GM10266 (cell line): ENCODE measurements at regions not wholly inside any gene's neighbourhood (a gene's known extent, or its start where the extent isn't known, plus 50 kb on each side); places are given as distances from the start of the nearest gene placed in this dataset.
"Not testable (repeated sequence)": the region's sequence is repeated elsewhere in the genome, so short reads cannot be mapped to it uniquely, and the experiment has no call there.

ENCODE experiments used
- DNase-seq: peaks from one replicate; pipeline ENCODE4 v3.0.0; 2012; ENCODE audit errors: extremely low spot score
- TF ChIP-seq, protein P1 (sequence below): IDR thresholded peaks from 2 replicates; pipeline ENCODE4 v1.5.1; 2012; ENCODE audit warnings: mild to moderate bottlenecking, low read depth; ENCODE audit not compliant: control insufficient read depth, insufficient read depth; ENCODE audit errors: missing control alignments

DNA sequence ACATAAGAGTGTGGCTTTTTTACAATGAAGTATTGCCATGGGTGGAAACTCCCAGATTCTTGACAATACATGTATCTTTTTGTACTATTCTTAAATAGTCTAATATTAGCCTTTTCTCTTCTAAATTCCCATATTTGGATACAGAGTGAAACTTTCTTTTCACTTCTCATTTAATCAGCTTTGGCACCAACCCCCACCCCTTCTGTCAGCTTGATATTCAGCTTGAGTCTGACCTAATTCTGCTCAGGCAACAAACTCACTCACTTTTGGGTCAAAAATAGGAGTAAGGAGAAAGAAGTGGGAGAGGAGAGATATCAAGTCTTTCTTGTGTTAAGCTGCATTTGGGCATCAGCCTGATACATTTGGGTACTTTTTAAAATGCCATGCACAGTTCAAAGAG lies 397.5 kb downstream of the COG6 start:
- no peak for DNase-seq
- TF ChIP-seq, protein P1, sequence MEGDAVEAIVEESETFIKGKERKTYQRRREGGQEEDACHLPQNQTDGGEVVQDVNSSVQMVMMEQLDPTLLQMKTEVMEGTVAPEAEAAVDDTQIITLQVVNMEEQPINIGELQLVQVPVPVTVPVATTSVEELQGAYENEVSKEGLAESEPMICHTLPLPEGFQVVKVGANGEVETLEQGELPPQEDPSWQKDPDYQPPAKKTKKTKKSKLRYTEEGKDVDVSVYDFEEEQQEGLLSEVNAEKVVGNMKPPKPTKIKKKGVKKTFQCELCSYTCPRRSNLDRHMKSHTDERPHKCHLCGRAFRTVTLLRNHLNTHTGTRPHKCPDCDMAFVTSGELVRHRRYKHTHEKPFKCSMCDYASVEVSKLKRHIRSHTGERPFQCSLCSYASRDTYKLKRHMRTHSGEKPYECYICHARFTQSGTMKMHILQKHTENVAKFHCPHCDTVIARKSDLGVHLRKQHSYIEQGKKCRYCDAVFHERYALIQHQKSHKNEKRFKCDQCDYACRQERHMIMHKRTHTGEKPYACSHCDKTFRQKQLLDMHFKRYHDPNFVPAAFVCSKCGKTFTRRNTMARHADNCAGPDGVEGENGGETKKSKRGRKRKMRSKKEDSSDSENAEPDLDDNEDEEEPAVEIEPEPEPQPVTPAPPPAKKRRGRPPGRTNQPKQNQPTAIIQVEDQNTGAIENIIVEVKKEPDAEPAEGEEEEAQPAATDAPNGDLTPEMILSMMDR = no peak

DNA sequence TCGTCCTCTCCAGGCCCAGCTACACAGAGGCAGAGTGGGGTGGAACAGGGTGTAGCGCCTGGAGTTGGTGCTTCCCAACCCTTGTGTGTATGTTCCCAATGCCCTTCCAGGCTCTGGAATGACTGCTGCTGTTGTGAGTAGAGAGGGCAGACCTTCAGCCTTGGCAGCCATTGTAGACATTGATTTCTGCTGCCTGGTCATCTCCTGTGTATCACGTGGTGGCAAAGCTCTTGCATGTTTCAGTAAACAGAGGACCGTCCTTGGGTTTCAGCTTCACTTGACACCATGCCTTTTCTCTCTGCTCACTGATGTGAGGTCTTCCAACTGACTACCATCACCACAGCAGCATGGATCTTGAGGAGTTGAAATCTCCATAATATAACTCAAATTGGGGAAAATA lies 397.9 kb downstream of the COG6 start:
- TF ChIP-seq, protein P1 = no peak
- DNase-seq = no peak

DNA sequence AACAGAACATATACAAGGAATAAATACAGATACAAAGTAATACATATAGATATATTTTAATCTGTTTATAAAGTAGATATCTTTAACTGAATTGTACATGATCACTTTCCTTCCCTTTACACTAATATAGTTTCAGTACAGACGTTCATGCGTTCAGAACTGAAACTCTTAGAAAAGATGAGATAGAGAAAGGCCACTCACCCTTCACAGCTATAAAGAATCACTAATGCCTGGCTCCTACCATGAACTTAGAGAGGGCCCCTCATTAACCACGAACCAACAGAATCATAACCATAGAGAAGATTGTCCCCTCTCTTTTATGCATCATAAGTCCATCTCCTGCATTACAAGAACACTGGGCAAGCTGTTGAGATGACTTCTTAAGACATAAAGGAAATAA lies 399.0 kb downstream of the COG6 start:
- DNase-seq = not testable (repeated sequence)

DNA sequence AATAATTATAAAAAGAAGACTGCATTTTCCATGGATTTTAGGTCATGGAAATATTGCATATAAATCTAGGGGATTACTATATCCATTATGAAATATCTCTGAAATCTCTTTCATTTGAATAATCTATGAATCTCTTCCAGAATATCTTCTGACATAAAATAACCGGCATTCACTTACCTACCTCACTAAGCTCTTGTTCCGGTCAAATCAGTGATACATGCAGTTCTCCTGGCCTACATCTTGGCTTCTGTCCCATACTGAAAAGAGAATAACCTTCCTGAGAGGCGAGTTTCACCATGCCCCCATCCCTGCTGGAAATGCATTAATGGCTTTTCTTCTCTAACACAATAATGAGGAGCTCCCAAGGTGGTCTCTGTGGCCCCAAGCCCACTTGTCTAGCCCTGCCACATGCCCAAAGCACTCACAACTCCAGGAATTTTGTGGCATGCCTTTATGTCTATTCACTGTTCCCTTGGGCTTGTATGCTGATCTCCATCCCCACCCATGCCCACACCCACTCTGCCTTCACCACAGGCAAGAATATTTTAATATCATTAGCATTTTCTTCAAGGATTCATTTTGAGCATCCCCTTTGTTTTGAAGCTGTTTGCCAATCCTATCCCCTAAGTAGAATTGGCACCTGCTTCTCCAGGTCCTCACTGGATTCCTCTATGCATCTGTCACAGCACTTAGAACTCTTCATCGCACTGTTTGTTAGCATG lies 401.6 kb downstream of the COG6 start:
- TF ChIP-seq, protein P1 = no peak
- DNase-seq = no peak

DNA sequence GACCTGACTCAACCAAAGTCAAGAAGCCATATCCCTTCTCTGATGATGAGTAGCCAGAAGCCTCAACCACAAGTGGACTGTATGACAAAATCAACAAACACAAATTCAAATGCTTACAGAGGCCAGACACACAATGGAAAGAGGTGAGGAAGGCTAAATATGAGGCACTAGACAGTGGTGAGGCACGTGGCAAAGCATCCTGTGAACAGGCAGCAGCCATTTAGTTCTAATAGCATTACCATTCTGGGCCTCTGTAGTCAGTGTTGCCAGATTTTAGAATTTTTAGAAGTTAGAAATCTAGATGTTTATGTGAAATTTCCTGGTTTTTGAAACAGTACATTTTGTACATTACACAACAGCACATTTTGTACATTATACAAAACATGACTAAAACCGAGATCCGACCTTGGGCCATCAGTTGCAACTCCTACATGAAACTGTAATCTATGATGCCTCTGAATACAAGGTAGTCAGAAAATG lies 403.3 kb downstream of the COG6 start:
- TF ChIP-seq, protein P1 = no peak
- peak; percentile 14 for DNase-seq

DNA sequence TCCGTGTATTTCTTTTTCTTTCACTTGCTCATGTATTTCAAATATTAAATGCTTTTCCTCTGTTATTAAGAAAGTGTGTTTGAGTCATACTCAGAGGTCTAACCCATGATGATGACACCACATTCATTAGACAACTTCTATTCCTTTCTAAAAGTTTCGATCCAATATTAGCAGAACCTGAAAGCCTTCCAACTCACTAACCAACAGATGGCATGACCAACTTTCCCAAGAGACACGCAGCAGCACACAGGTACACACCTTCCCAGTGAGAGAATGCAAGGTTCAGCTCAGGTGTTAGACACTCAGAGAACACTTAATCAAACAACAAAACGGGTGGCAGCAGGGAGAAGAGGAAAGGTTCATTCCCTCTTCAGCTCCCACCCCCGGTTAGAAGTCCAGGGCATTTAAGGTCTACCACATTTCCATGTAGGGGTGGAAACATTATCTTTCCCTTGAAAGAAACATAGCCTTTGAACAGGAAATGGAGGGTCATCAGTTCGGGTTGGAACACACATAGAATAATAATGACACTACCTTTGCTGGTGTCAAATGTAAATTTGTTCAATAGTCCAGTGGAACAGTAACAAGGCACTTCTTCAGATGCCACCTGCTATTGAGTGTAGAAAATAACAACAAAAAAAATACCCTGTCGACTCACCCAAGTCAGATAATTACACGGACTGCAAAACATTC lies 404.2 kb downstream of the COG6 start:
- DNase-seq = peak; percentile 12
- TF ChIP-seq, protein P1 = no peak

DNA sequence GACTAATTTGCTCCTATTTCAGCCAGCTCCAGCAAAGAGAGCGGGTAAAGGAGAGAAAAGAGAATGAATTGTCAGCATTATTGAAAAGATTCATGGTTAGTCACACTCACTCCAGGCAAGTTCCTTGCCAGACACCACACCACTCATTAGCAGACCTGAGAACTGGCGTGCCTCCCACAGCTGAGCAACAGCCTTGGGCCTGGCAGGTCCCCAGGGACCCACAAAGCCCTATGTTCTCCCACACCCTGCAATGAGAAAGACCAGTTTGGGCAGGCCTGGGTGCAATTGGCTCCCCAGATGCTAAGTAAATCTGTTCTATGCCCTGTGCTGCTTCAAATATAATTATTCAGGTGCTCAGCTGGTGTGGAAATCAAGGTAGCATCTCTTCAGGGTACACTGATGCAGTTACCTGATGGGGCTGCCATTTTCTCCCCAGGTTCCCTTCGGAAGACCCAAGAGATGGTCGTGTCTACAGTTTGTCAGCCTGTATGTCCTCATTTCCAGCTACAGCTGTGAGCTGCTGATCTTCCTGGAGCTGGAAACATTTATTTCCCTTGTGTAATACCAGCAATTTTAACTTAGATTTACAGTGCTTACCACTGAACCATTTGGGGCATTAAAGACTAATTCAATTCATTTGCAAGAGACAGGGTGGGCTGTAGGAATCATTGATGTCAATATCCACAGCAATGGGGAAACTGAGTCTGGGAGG lies 405.0 kb downstream of the COG6 start:
- TF ChIP-seq, protein P1 = no peak
- peak; percentile 58 for DNase-seq
